Transverse colon (tissue), 4 donors: ENCODE measurements at regions not wholly inside any gene's neighbourhood (a gene's known extent, or its start where the extent isn't known, plus 50 kb on each side); places are given as distances from the start of the nearest gene placed in this dataset.

Experiments used
- CTCF ChIP-seq, 5 experiments: fragments of 200-600 bp in 3 of 5; fragments of 450-650 bp in 2 of 5; sonication (generic) in 3 of 5; IDR thresholded peaks; 1 replicate in 2 of 5; 2 replicates in 3 of 5; pipeline ENCODE4 v1.5.1; 2016 to 2017; ENCODE audit warnings: antibody characterized with exemption in 5 of 5, inconsistent platforms in 3 of 5, mild to moderate bottlenecking in 2 of 5, moderate library complexity in 1 of 5
- EP300 ChIP-seq: sonication (generic); formaldehyde crosslinking; IDR thresholded peaks from one replicate; pipeline ENCODE4 v1.6.1; 2017; ENCODE audit warnings: antibody characterized with exemption, low read depth
- POLR2A ChIP-seq: fragments of 450-650 bp; IDR thresholded peaks from one replicate; pipeline ENCODE4 v1.6.1; 2016; ENCODE audit warnings: antibody characterized with exemption, mild to moderate bottlenecking, moderate library complexity
- POLR2AphosphoS5 ChIP-seq, 3 donors: sonication (generic); formaldehyde crosslinking; IDR thresholded peaks; one replicate each; pipeline ENCODE4 v1.6.1; 2016; ENCODE audit warnings: antibody characterized with exemption in 3 of 3

- no peak for TF ChIP-seq POLR2AphosphoS5 (IDR thresholded peaks at IDR 0.05)
- TF ChIP-seq CTCF (IDR thresholded peaks at IDR 0.05): no peak
- TF ChIP-seq POLR2A: no peak
- no peak for TF ChIP-seq EP300
These were observed 151.8 kb upstream of the CELF2 start for GRCh38 chr10:10865913-10866312.
